Activated naive CD4-positive, alpha-beta T cell treated with anti-CD3 and anti-CD28 coated beads for 36 hours (primary cell): ENCODE measurements at regions not wholly inside any gene's neighbourhood (a gene's known extent, or its start where the extent isn't known, plus 50 kb on each side); places are given as distances from the start of the nearest gene placed in this dataset.

Source experiments
- CTCF ChIA-PET: fragments of 350-600 bp; sonication (Branson Sonifier 250); formaldehyde crosslinking; loops from one replicate; lab custom pipeline; 2021; ENCODE audit warnings: antibody characterized with exemption; lab: Charles Lee
- DNase-seq: peaks from one replicate; pipeline ENCODE4 v3.0.0-alpha.2; 2020
- H3K27ac Mint-ChIP-seq: one replicate; pipeline ENCODE4 v1.8.0; 2021; ENCODE audit warnings: mild to moderate bottlenecking, mixed read lengths
- H3K27me3 Mint-ChIP-seq: one replicate; pipeline ENCODE4 v1.8.0; 2021; ENCODE audit warnings: low read depth, mixed read lengths
- H3K36me3 Mint-ChIP-seq: one replicate; pipeline ENCODE4 v1.8.0; 2021; ENCODE audit warnings: low read depth, mixed read lengths
- H3K4me1 Mint-ChIP-seq: one replicate; pipeline ENCODE4 v1.8.0; 2021; ENCODE audit warnings: low read depth, mixed read lengths
- H3K4me3 Mint-ChIP-seq: one replicate; pipeline ENCODE4 v1.8.0; 2021; ENCODE audit warnings: mild to moderate bottlenecking, moderate library complexity, mixed read lengths
- H3K9me3 Mint-ChIP-seq: one replicate; pipeline ENCODE4 v1.8.0; 2021; ENCODE audit warnings: mixed read lengths
- intact Hi-C: fragments of 100-400 bp; cut with micrococcal nuclease; formaldehyde crosslinking; loops from one replicate; pipeline ENCODE4 v1.15.1; 2023

GRCh38 chr4:115678425-115678941 lies 565.1 kb upstream of the NDST4 start:
- H3K9me3 Mint-ChIP-seq = peaks cover 6% of the 10 kb centered on the region
- DNase-seq = no peak
- CTCF ChIA-PET = no interaction called here
- intact Hi-C loops = no loop called here
- no peaks in the 10 kb centered on the region for H3K27me3 Mint-ChIP-seq
- no peaks in the 10 kb centered on the region for H3K4me1 Mint-ChIP-seq
- H3K4me3 Mint-ChIP-seq = no peak overlapping the region
- H3K27ac Mint-ChIP-seq = no peak overlapping the region
- no peaks in the 10 kb centered on the region for H3K36me3 Mint-ChIP-seq

- no peaks in the 10 kb centered on the region for H3K4me1 Mint-ChIP-seq
- H3K27ac Mint-ChIP-seq = no peak overlapping the region
- H3K4me3 Mint-ChIP-seq = no peak overlapping the region
- intact Hi-C loops = no loop called here
- CTCF ChIA-PET = no interaction called here
- peaks cover 6% of the 10 kb centered on the region for H3K9me3 Mint-ChIP-seq
- H3K27me3 Mint-ChIP-seq = no peaks in the 10 kb centered on the region
- DNase-seq = no peak
- H3K36me3 Mint-ChIP-seq = no peaks in the 10 kb centered on the region
Measured at GRCh38 chr4:115675719-115676118, 562.3 kb upstream of the NDST4 start.

GRCh38 chr4:115674485-115674884 lies 561.1 kb upstream of the NDST4 start:
- peaks cover 6% of the 10 kb centered on the region for H3K9me3 Mint-ChIP-seq
- CTCF ChIA-PET = no interaction called here
- H3K27ac Mint-ChIP-seq = no peak overlapping the region
- no peaks in the 10 kb centered on the region for H3K36me3 Mint-ChIP-seq
- H3K27me3 Mint-ChIP-seq = no peaks in the 10 kb centered on the region
- intact Hi-C loops = no loop called here
- H3K4me3 Mint-ChIP-seq = no peak overlapping the region
- H3K4me1 Mint-ChIP-seq = no peaks in the 10 kb centered on the region
- DNase-seq = no peak

- intact Hi-C loops = no loop called here
- Mint-ChIP-seq H3K27me3 (no peaks in the 10 kb centered on the region), H3K9me3 (peaks cover 3% of the 10 kb centered on the region), H3K36me3 (no peaks in the 10 kb centered on the region), H3K4me3 (no peak overlapping the region), H3K27ac (no peak overlapping the region), H3K4me1 (no peaks in the 10 kb centered on the region)
- no peak for DNase-seq
- CTCF ChIA-PET = no interaction called here
Measured at GRCh38 chr4:115671581-115671980, 558.2 kb upstream of the NDST4 start.

- Mint-ChIP-seq H3K36me3 (no peaks in the 10 kb centered on the region), H3K4me3 (no peak overlapping the region), H3K27ac (no peak overlapping the region), H3K4me1 (no peaks in the 10 kb centered on the region), H3K27me3 (no peaks in the 10 kb centered on the region), H3K9me3 (peaks cover 3% of the 10 kb centered on the region)
- CTCF ChIA-PET = no interaction called here
- intact Hi-C loops = no loop called here
- DNase-seq = no peak
Measured at GRCh38 chr4:115670930-115671329, 557.5 kb upstream of the NDST4 start.

- H3K36me3 Mint-ChIP-seq = no peaks in the 10 kb centered on the region
- H3K4me3 Mint-ChIP-seq = no peak overlapping the region
- no peaks in the 10 kb centered on the region for H3K4me1 Mint-ChIP-seq
- intact Hi-C loops = no loop called here
- H3K9me3 Mint-ChIP-seq = no peaks in the 10 kb centered on the region
- CTCF ChIA-PET = no interaction called here
- H3K27ac Mint-ChIP-seq = no peak overlapping the region
- DNase-seq = no peak
- no peaks in the 10 kb centered on the region for H3K27me3 Mint-ChIP-seq
Measured at GRCh38 chr4:115668396-115668795, 555.0 kb upstream of the NDST4 start.

GRCh38 chr4:115664285-115664684 lies 550.9 kb upstream of the NDST4 start:
- no peaks in the 10 kb centered on the region for H3K4me1 Mint-ChIP-seq
- CTCF ChIA-PET = no interaction called here

GRCh38 chr4:115660465-115660864 lies 547.0 kb upstream of the NDST4 start:
- intact Hi-C loops = no loop called here
- CTCF ChIA-PET = no interaction called here
- Mint-ChIP-seq H3K4me3 (no peak overlapping the region), H3K27me3 (no peaks in the 10 kb centered on the region), H3K4me1 (no peaks in the 10 kb centered on the region), H3K9me3 (no peaks in the 10 kb centered on the region), H3K27ac (no peak overlapping the region), H3K36me3 (no peaks in the 10 kb centered on the region)
- DNase-seq = no peak

More at GRCh38 chr4:115664285-115664684, 550.9 kb upstream of the NDST4 start:
- DNase-seq = no peak
- Mint-ChIP-seq H3K9me3 (no peaks in the 10 kb centered on the region), H3K4me3 (no peak overlapping the region), H3K27ac (no peak overlapping the region), H3K36me3 (no peaks in the 10 kb centered on the region), H3K27me3 (no peaks in the 10 kb centered on the region)
- intact Hi-C loops = no loop called here

GRCh38 chr4:115657991-115658650 lies 544.7 kb upstream of the NDST4 start:
- no peak for DNase-seq
- H3K27me3 Mint-ChIP-seq = no peaks in the 10 kb centered on the region
- no peak overlapping the region for H3K4me3 Mint-ChIP-seq
- no peak overlapping the region for H3K27ac Mint-ChIP-seq
- no peaks in the 10 kb centered on the region for H3K36me3 Mint-ChIP-seq
- H3K9me3 Mint-ChIP-seq = no peaks in the 10 kb centered on the region
- H3K4me1 Mint-ChIP-seq = no peaks in the 10 kb centered on the region
- intact Hi-C loops = no loop called here
- CTCF ChIA-PET = no interaction called here

- Mint-ChIP-seq H3K27ac (no peak overlapping the region), H3K36me3 (no peaks in the 10 kb centered on the region), H3K9me3 (no peaks in the 10 kb centered on the region), H3K27me3 (no peaks in the 10 kb centered on the region), H3K4me3 (no peak overlapping the region), H3K4me1 (no peaks in the 10 kb centered on the region)
- intact Hi-C loops = no loop called here
- CTCF ChIA-PET = no interaction called here
- no peak for DNase-seq
Measured at GRCh38 chr4:115655626-115656025, 542.2 kb upstream of the NDST4 start.

- Mint-ChIP-seq H3K27me3 (no peaks in the 10 kb centered on the region), H3K4me3 (no peak overlapping the region), H3K36me3 (no peaks in the 10 kb centered on the region), H3K4me1 (no peaks in the 10 kb centered on the region), H3K9me3 (no peaks in the 10 kb centered on the region), H3K27ac (no peak overlapping the region)
- no peak for DNase-seq
- CTCF ChIA-PET = no interaction called here
- intact Hi-C loops = no loop called here
Measured at GRCh38 chr4:115648786-115649185, 535.4 kb upstream of the NDST4 start.

GRCh38 chr4:115629270-115629669 lies 515.9 kb upstream of the NDST4 start:
- H3K4me1 Mint-ChIP-seq = no peaks in the 10 kb centered on the region
- no peak overlapping the region for H3K27ac Mint-ChIP-seq
- no peaks in the 10 kb centered on the region for H3K9me3 Mint-ChIP-seq
- H3K4me3 Mint-ChIP-seq = no peak overlapping the region
- CTCF ChIA-PET = no interaction called here
- H3K36me3 Mint-ChIP-seq = no peaks in the 10 kb centered on the region
- intact Hi-C loops = no loop called here
- no peaks in the 10 kb centered on the region for H3K27me3 Mint-ChIP-seq
- no peak for DNase-seq

- no peak overlapping the region for H3K27ac Mint-ChIP-seq
- CTCF ChIA-PET = no interaction called here
- no peaks in the 10 kb centered on the region for H3K27me3 Mint-ChIP-seq
- H3K4me3 Mint-ChIP-seq = no peak overlapping the region
- no peaks in the 10 kb centered on the region for H3K9me3 Mint-ChIP-seq
- H3K36me3 Mint-ChIP-seq = no peaks in the 10 kb centered on the region
- H3K4me1 Mint-ChIP-seq = no peaks in the 10 kb centered on the region
- intact Hi-C loops = no loop called here
- DNase-seq = no peak
Measured at GRCh38 chr4:115609631-115610030, 496.2 kb upstream of the NDST4 start.
